GM23338 (cell line): ENCODE measurements at regions not wholly inside any gene's neighbourhood (a gene's known extent, or its start where the extent isn't known, plus 50 kb on each side); places are given as distances from the start of the nearest gene placed in this dataset.

Source experiments
- ATAC-seq: fragments of 200-7000 bp; cut with Tn5 transposase; 3 replicates; pipeline ENCODE4 v1.9.1; 2020
- DNase-seq: peaks from one replicate; pipeline ENCODE4 v3.0.0-alpha.2; 2015; ENCODE audit warnings: low spot score
- H2AFZ ChIP-seq: fragments of 200-600 bp; sonication (generic); 2 replicates; pipeline ENCODE4 v1.8.0; 2016; ENCODE audit warnings: antibody characterized with exemption, mild to moderate bottlenecking, moderate library complexity
- H3F3A ChIP-seq: fragments of 200-600 bp; sonication (generic); replicated peaks from 2 replicates; pipeline ENCODE4 v1.8.0; 2017; ENCODE audit warnings: antibody characterized with exemption, mixed run types, low read depth
- H3K27ac ChIP-seq: fragments of 200-600 bp; sonication (generic); 2 replicates; pipeline ENCODE4 v1.6.1; 2016; ENCODE audit warnings: low read depth
- H3K27me3 ChIP-seq: fragments of 200-600 bp; sonication (generic); 2 replicates; pipeline ENCODE4 v1.8.0; 2016; ENCODE audit warnings: mild to moderate bottlenecking, mixed run types, moderate library complexity; ENCODE audit not compliant: insufficient read depth
- H3K36me3 ChIP-seq: fragments of 200-600 bp; sonication (generic); 2 replicates; pipeline ENCODE4 v1.8.0; 2016; ENCODE audit warnings: mild to moderate bottlenecking; ENCODE audit not compliant: insufficient read depth
- H3K4me1 ChIP-seq: fragments of 200-600 bp; sonication (generic); 2 replicates; pipeline ENCODE4 v1.8.0; 2016; ENCODE audit warnings: mild to moderate bottlenecking, moderate library complexity; ENCODE audit not compliant: insufficient read depth
- H3K4me2 ChIP-seq: fragments of 200-600 bp; sonication (generic); 2 replicates; pipeline ENCODE4 v1.7.1; 2017; ENCODE audit warnings: mixed run types
- H3K4me3 ChIP-seq: fragments of 200-600 bp; sonication (generic); 2 replicates; pipeline ENCODE4 v1.6.1; 2016; ENCODE audit warnings: mixed run types
- H3K79me2 ChIP-seq: fragments of 200-600 bp; sonication (generic); replicated peaks from 2 replicates; pipeline ENCODE4 v1.8.0; 2017; ENCODE audit warnings: mild to moderate bottlenecking; ENCODE audit not compliant: insufficient read depth
- H3K9me2 ChIP-seq: fragments of 200-600 bp; sonication (generic); 2 replicates; pipeline ENCODE4 v1.8.0; 2017; ENCODE audit not compliant: insufficient read depth
- H4K20me1 ChIP-seq: fragments of 200-600 bp; sonication (generic); replicated peaks from 2 replicates; pipeline ENCODE4 v1.8.0; 2017; ENCODE audit warnings: mild to moderate bottlenecking; ENCODE audit not compliant: insufficient read depth
- H3K27ac Mint-ChIP-seq: 2 replicates; pipeline ENCODE4 v1.8.0; 2020; ENCODE audit warnings: inconsistent platforms, mild to moderate bottlenecking, moderate library complexity, mixed read lengths
- H3K27me3 Mint-ChIP-seq: 3 replicates; pipeline ENCODE4 v1.8.0; 2022; ENCODE audit warnings: low read depth, mild to moderate bottlenecking, moderate library complexity, mixed read lengths, inconsistent platforms; ENCODE audit not compliant: insufficient read depth, poor library complexity
- H3K36me3 Mint-ChIP-seq: 3 replicates; pipeline ENCODE4 v1.8.0; 2021; ENCODE audit warnings: low read depth, mild to moderate bottlenecking, inconsistent platforms, moderate library complexity, mixed read lengths
- H3K4me1 Mint-ChIP-seq: 3 replicates; pipeline ENCODE4 v1.8.0; 2020; ENCODE audit warnings: mild to moderate bottlenecking, inconsistent platforms, mixed read lengths
- H3K4me3 Mint-ChIP-seq: 3 replicates; pipeline ENCODE4 v1.8.0; 2021; ENCODE audit warnings: moderate library complexity, mild to moderate bottlenecking, inconsistent platforms, mixed read lengths
- H3K9me3 Mint-ChIP-seq: 3 replicates; pipeline ENCODE4 v1.8.0; 2020; ENCODE audit warnings: moderate library complexity, mild to moderate bottlenecking, inconsistent platforms, mixed read lengths
- CREB1 ChIP-seq: fragments of 250-450 bp; sonication (Bioruptor Pico); IDR thresholded peaks from 2 replicates; pipeline ENCODE4 v1.5.0; 2020; ENCODE audit warnings: low read depth, mild to moderate bottlenecking, moderate library complexity
- EZH2 ChIP-seq: fragments of 200-600 bp; sonication (generic); IDR thresholded peaks from one replicate; pipeline ENCODE4 v1.8.0; 2017; ENCODE audit warnings: antibody characterized with exemption, mild to moderate bottlenecking, low read depth; ENCODE audit not compliant: unreplicated experiment
- EZH2phosphoT487 ChIP-seq: fragments of 200-600 bp; sonication (generic); IDR thresholded peaks from one replicate; pipeline ENCODE4 v1.8.1; 2018; ENCODE audit warnings: antibody characterized with exemption; ENCODE audit not compliant: unreplicated experiment
- JUNB ChIP-seq: IDR thresholded peaks from one replicate; pipeline ENCODE4 v1.6.1; 2016; ENCODE audit warnings: antibody characterized with exemption; ENCODE audit not compliant: unreplicated experiment
- NANOG ChIP-seq: IDR thresholded peaks from 2 replicates; pipeline ENCODE4 v1.6.1; 2016; ENCODE audit warnings: antibody characterized with exemption, borderline replicate concordance
- POLR2AphosphoS5 ChIP-seq: IDR thresholded peaks from 2 replicates; pipeline ENCODE4 v1.6.1; 2016; ENCODE audit warnings: antibody characterized with exemption, low read depth
- STAT1 ChIP-seq: IDR thresholded peaks from one replicate; pipeline ENCODE4 v1.6.1; 2016; ENCODE audit warnings: antibody characterized with exemption; ENCODE audit not compliant: unreplicated experiment
- ZNF114 ChIP-seq: fragments of 250-450 bp; sonication (Bioruptor Pico); IDR thresholded peaks from 2 replicates; pipeline ENCODE4 v1.5.0; 2020; ENCODE audit warnings: mild to moderate bottlenecking, moderate library complexity
- ZNF331 ChIP-seq: fragments of 250-450 bp; sonication (Bioruptor Pico); IDR thresholded peaks from 2 replicates; pipeline ENCODE4 v1.5.0; 2020; ENCODE audit warnings: low read depth, mild to moderate bottlenecking, moderate library complexity
- TF ChIP-seq, protein P1 (sequence below): IDR thresholded peaks from 2 replicates; pipeline ENCODE4 v1.6.1; 2016; ENCODE audit warnings: antibody characterized with exemption
- TF ChIP-seq, protein P2 (sequence below), 2 experiments: fragments of 200-600 bp in 1 of 2; sonication (generic) in 1 of 2; conservative IDR thresholded peaks; 2 replicates each; pipeline versions ENCODE4 v1.5.1 to v1.6.1; 2016 to 2017; ENCODE audit warnings: antibody characterized with exemption in 2 of 2, low read depth in 2 of 2, mild to moderate bottlenecking in 2 of 2, moderate library complexity in 1 of 2
- TF ChIP-seq, protein P3 (sequence below): IDR thresholded peaks from one replicate; pipeline ENCODE4 v1.6.1; 2018; ENCODE audit warnings: antibody characterized with exemption; ENCODE audit not compliant: unreplicated experiment
- TF ChIP-seq, protein P4 (sequence below): fragments of 250-450 bp; sonication (Bioruptor Pico); IDR thresholded peaks from 2 replicates; pipeline ENCODE4 v1.5.0; 2020; ENCODE audit warnings: mild to moderate bottlenecking, moderate library complexity

DNA sequence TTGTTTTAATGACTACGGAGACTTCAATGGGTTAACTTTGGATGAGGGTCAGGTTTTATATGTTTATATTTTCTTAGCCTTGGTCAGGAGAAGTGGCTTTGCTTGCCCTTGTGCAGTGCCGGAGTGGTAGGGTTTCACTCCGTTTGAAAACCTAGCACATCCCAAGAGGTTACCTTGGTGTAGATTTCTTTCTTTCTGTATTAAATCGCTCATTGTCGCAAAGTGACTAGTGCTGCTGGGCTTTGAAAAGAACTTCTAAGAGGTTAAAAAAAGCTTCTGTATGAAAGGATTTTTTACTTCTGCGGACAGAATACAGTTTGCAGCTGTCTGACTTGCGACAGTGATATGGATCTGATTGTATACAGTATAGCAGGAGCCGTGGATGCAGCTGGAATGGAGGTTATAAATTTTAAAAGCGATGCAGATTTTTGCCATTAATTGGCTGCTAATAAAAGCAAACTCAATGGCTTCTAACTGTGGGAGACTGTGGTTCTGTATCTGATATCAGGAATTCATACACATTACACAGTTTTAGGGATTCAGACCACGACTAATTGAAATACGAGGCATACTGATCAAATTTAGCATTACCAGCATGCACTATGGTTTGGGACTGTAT is 340.9 kb upstream of the PITX2 start:
- peaks cover 12% of the 10 kb centered on the region; the same call in 2 of the 3 replicates for H3K4me1 Mint-ChIP-seq
- H3K4me3 Mint-ChIP-seq: no peak overlapping the region
- H3K27me3 Mint-ChIP-seq: no peaks in the 10 kb centered on the region
- H3K36me3 ChIP-seq: no peaks in the 10 kb centered on the region
- no peak overlapping the region for H3K4me3 ChIP-seq
- TF ChIP-seq STAT1 (no peak), NANOG (no peak), POLR2AphosphoS5 (no peak), CREB1 (CRISPR knock-in tag) (no peak), ZNF331 (CRISPR knock-in tag) (no peak), ZNF114 (CRISPR knock-in tag) (no peak), EZH2 (no peak), JUNB (no peak), EZH2phosphoT487 (no peak)
- TF ChIP-seq, protein P1, sequence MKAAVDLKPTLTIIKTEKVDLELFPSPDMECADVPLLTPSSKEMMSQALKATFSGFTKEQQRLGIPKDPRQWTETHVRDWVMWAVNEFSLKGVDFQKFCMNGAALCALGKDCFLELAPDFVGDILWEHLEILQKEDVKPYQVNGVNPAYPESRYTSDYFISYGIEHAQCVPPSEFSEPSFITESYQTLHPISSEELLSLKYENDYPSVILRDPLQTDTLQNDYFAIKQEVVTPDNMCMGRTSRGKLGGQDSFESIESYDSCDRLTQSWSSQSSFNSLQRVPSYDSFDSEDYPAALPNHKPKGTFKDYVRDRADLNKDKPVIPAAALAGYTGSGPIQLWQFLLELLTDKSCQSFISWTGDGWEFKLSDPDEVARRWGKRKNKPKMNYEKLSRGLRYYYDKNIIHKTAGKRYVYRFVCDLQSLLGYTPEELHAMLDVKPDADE: no peak
- TF ChIP-seq, protein P2, sequence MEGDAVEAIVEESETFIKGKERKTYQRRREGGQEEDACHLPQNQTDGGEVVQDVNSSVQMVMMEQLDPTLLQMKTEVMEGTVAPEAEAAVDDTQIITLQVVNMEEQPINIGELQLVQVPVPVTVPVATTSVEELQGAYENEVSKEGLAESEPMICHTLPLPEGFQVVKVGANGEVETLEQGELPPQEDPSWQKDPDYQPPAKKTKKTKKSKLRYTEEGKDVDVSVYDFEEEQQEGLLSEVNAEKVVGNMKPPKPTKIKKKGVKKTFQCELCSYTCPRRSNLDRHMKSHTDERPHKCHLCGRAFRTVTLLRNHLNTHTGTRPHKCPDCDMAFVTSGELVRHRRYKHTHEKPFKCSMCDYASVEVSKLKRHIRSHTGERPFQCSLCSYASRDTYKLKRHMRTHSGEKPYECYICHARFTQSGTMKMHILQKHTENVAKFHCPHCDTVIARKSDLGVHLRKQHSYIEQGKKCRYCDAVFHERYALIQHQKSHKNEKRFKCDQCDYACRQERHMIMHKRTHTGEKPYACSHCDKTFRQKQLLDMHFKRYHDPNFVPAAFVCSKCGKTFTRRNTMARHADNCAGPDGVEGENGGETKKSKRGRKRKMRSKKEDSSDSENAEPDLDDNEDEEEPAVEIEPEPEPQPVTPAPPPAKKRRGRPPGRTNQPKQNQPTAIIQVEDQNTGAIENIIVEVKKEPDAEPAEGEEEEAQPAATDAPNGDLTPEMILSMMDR (conservative IDR thresholded peaks at IDR 0.05; ENCODE audit: low read depth in 2 of 2): no peak
- TF ChIP-seq, protein P3, sequence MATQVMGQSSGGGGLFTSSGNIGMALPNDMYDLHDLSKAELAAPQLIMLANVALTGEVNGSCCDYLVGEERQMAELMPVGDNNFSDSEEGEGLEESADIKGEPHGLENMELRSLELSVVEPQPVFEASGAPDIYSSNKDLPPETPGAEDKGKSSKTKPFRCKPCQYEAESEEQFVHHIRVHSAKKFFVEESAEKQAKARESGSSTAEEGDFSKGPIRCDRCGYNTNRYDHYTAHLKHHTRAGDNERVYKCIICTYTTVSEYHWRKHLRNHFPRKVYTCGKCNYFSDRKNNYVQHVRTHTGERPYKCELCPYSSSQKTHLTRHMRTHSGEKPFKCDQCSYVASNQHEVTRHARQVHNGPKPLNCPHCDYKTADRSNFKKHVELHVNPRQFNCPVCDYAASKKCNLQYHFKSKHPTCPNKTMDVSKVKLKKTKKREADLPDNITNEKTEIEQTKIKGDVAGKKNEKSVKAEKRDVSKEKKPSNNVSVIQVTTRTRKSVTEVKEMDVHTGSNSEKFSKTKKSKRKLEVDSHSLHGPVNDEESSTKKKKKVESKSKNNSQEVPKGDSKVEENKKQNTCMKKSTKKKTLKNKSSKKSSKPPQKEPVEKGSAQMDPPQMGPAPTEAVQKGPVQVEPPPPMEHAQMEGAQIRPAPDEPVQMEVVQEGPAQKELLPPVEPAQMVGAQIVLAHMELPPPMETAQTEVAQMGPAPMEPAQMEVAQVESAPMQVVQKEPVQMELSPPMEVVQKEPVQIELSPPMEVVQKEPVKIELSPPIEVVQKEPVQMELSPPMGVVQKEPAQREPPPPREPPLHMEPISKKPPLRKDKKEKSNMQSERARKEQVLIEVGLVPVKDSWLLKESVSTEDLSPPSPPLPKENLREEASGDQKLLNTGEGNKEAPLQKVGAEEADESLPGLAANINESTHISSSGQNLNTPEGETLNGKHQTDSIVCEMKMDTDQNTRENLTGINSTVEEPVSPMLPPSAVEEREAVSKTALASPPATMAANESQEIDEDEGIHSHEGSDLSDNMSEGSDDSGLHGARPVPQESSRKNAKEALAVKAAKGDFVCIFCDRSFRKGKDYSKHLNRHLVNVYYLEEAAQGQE: no peak
- TF ChIP-seq, protein P4, sequence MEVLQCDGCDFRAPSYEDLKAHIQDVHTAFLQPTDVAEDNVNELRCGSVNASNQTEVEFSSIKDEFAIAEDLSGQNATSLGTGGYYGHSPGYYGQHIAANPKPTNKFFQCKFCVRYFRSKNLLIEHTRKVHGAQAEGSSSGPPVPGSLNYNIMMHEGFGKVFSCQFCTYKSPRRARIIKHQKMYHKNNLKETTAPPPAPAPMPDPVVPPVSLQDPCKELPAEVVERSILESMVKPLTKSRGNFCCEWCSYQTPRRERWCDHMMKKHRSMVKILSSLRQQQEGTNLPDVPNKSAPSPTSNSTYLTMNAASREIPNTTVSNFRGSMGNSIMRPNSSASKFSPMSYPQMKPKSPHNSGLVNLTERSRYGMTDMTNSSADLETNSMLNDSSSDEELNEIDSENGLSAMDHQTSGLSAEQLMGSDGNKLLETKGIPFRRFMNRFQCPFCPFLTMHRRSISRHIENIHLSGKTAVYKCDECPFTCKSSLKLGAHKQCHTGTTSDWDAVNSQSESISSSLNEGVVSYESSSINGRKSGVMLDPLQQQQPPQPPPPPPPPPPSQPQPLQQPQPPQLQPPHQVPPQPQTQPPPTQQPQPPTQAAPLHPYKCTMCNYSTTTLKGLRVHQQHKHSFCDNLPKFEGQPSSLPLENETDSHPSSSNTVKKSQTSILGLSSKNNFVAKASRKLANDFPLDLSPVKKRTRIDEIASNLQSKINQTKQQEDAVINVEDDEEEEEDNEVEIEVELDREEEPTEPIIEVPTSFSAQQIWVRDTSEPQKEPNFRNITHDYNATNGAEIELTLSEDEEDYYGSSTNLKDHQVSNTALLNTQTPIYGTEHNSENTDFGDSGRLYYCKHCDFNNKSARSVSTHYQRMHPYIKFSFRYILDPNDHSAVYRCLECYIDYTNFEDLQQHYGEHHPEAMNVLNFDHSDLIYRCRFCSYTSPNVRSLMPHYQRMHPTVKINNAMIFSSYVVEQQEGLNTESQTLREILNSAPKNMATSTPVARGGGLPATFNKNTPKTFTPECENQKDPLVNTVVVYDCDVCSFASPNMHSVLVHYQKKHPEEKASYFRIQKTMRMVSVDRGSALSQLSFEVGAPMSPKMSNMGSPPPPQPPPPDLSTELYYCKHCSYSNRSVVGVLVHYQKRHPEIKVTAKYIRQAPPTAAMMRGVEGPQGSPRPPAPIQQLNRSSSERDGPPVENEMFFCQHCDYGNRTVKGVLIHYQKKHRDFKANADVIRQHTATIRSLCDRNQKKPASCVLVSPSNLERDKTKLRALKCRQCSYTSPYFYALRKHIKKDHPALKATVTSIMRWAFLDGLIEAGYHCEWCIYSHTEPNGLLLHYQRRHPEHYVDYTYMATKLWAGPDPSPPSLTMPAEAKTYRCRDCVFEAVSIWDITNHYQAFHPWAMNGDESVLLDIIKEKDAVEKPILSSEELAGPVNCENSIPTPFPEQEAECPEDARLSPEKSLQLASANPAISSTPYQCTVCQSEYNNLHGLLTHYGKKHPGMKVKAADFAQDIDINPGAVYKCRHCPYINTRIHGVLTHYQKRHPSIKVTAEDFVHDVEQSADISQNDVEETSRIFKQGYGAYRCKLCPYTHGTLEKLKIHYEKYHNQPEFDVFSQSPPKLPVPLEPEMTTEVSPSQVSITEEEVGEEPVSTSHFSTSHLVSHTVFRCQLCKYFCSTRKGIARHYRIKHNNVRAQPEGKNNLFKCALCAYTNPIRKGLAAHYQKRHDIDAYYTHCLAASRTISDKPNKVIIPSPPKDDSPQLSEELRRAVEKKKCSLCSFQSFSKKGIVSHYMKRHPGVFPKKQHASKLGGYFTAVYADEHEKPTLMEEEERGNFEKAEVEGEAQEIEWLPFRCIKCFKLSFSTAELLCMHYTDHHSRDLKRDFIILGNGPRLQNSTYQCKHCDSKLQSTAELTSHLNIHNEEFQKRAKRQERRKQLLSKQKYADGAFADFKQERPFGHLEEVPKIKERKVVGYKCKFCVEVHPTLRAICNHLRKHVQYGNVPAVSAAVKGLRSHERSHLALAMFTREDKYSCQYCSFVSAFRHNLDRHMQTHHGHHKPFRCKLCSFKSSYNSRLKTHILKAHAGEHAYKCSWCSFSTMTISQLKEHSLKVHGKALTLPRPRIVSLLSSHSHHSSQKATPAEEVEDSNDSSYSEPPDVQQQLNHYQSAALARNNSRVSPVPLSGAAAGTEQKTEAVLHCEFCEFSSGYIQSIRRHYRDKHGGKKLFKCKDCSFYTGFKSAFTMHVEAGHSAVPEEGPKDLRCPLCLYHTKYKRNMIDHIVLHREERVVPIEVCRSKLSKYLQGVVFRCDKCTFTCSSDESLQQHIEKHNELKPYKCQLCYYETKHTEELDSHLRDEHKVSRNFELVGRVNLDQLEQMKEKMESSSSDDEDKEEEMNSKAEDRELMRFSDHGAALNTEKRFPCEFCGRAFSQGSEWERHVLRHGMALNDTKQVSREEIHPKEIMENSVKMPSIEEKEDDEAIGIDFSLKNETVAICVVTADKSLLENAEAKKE (CRISPR knock-in tag): no peak
- no peaks in the 10 kb centered on the region for H3F3A ChIP-seq
- H3K9me2 ChIP-seq: no peaks in the 10 kb centered on the region
- no peaks in the 10 kb centered on the region for H3K79me2 ChIP-seq
- H3K4me2 ChIP-seq: no peak overlapping the region
- H4K20me1 ChIP-seq: no peaks in the 10 kb centered on the region
- DNase-seq: no peak
- no peaks in the 10 kb centered on the region for H3K27me3 ChIP-seq
- no peaks in the 10 kb centered on the region for H3K36me3 Mint-ChIP-seq
- peaks cover 19% of the 10 kb centered on the region for H3K4me1 ChIP-seq
- no peak overlapping the region for H3K27ac Mint-ChIP-seq
- no peak overlapping the region for H2AFZ ChIP-seq
- ATAC-seq: no peak
- no peak overlapping the region for H3K27ac ChIP-seq
- H3K9me3 Mint-ChIP-seq: no peaks in the 10 kb centered on the region
